ENCODE measurements at regions not wholly inside any gene's neighbourhood (a gene's known extent, or its start where the extent isn't known, plus 50 kb on each side); places are given as distances from the start of the nearest gene placed in this dataset.

DNA sequence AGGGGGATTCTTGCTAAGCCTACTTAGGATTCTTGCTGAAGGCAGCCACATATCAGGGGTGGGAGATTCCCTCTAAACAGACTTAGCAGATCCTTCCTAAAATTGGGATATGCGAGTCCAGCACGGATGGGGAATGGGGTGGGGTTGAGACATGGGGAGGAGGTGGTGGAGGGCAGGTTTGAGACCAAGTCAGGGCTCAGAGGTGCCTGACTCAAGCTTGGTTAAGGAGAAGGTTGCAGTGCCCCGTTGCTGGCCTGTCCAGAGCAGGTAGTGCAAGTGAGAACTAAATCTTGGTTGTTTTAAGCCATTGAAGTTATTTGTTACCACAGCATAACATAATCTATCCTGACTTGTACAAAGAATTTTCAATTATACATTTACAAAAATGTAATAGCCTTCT is 359.7 kb downstream of the AACS start:
- DNase-seq (ENCODE audit: low read depth in 2 of 2), result no peak

GRCh38 chr12:125431516-125431915 is 366.3 kb downstream of the AACS start:
- no peak for DNase-seq (ENCODE audit: low read depth in 2 of 2)

GRCh38 chr12:125434131-125434530 is 368.9 kb downstream of the AACS start:
- DNase-seq (ENCODE audit: low read depth in 2 of 2), result no peak

GRCh38 chr12:125434936-125435443 is 369.8 kb downstream of the AACS start:
- no peak for DNase-seq (ENCODE audit: low read depth in 2 of 2)

GRCh38 chr12:125435871-125436270 is 370.6 kb downstream of the AACS start:
- DNase-seq (ENCODE audit: low read depth in 2 of 2), result no peak

DNA sequence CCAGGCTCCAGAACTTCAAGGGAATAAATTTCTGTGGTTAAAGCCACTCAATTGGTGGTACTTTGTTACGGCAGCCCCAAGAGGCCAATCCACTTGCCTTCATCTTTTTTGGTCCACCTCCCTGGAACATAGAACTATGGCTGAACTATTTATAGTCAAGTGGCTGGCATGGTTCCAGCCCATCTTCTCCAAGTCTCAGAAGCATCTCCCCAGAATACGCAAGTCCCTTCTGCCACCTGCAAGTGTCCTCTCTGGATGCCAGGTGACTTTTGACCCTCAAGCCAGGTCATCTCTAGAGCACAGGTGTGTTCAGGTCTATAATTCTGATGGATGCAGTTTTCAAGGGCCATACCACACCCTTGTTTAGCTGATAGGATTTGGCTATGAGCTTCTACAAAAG is 371.5 kb downstream of the AACS start:
- DNase-seq (ENCODE audit: low read depth in 2 of 2), result no peak

GRCh38 chr12:125440399-125440798 is 375.2 kb downstream of the AACS start:
- no peak for DNase-seq (ENCODE audit: low read depth in 2 of 2)

DNA sequence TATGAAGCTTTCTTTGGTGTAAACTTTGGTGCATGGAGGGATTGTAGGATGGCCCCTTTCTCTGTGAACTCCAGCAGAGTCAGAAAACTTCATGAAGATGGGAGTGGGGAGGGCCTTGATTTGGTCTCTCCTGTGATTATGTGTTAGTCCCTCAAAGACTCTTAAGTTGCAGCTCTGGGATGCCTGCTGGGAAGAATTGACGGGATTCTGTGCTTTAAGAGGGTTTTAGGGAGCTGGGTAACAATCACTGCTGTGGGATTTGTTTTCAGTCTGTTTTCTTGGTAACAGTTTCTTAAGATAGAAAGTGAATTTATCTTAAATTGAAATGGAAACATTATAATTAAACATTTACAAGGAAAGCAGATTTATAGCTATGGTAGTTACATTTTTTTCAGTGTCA is 378.1 kb downstream of the AACS start:
- DNase-seq (ENCODE audit: low read depth in 2 of 2), result no peak

- no peak for DNase-seq (ENCODE audit: low read depth in 2 of 2)
These were observed 386.2 kb downstream of the AACS start for GRCh38 chr12:125451408-125451807.

DNA sequence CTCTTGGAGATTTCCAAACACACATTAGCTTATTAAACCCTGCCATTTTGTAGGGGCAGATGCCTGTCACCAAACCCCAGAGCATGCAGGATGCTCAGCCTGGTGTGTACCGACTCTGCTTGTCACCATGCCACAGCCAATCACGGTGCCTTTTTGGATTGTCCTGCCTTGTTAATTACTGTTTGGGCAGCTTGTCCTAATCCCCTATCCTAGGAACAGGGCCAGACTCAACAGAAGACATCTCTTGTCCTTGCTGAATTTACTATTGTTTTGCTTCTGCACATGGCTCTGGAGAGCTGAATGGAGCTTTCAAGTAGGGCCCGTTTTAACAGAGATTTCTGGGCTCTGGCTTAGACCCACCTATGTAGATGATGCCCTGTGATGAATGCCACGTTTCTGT is 388.5 kb downstream of the AACS start:
- no peak for DNase-seq (ENCODE audit: low read depth in 2 of 2)

- DNase-seq (ENCODE audit: low read depth in 2 of 2), result no peak
These were observed 389.1 kb downstream of the AACS start for GRCh38 chr12:125454291-125454690.

DNA sequence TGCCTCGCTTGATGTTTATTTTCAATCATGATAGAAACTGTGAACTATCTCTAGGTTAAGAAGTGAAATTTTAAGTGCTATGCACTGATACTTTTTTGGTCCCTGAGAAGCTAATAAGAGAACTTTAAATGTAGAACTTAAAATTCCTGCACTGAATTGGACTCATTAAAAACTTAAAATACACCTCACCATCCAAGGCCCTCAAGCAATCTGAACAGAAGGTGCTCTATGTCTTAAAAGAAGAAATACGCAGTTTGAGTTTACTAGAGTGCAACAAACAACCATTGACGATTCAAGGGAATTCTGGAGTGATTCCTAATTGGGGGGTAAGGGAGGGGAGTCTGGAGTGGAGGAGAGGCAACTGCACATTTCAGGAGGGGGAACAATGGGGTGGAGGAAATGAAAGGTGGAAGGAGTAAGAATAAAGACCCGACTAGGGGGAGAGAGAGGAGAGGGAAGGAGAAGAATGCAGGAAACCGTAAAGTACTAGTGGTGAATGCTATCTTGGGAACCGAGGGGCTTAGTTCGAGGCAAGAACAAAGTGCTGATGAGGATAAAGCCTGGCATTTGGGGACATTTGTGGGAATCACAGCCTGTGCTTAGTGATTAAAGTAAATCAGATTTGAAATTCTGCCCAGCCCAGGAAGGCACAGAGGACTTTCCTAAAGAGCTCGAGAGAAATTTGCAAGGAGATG is 389.7 kb downstream of the AACS start:
- no peak for DNase-seq (ENCODE audit: low read depth in 2 of 2)

DNA sequence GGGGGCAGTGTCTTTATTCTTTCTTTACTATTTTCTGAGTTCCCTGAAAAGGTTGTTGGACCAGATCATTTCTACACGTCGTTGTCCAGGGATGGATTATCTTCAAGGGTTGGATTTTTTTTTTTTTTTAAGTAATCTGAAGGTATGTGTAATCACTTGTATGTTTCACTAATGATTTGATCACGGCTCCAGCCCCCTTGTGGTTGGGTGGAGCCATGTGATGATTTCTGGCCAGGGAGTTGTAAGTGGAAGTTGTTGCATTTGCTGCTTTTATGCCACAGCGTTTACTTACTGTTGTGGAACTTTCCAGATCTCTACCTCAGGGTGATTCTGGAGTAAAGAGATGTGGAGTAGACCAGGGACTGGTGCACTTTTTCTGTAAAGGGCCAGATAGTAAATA is 390.3 kb downstream of the AACS start:
- no peak for DNase-seq (ENCODE audit: low read depth in 2 of 2)

GRCh38 chr12:125458552-125459268 is 393.5 kb downstream of the AACS start:
- no peak for DNase-seq (ENCODE audit: low read depth in 2 of 2)

DNA sequence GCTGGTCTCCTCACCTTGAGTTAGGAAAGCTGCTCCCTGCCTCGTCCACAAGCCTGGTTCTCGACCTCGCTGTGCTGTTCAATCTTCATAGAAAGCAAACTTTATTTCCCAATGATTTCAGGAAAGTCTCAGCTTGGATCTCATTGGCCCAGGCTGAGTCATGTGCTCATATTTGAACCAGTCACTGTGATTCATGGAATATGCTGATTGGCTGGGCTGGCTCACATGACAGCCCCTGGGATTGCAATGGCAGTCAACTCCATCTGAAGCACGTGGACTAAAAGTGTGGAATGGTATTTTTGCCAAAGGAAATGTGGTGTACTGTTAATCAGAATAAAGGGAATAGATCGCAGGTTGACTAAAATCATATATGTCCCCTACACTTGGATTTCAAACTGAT is 396.6 kb downstream of the AACS start:
- no peak for DNase-seq (ENCODE audit: low read depth in 2 of 2)

- DNase-seq (ENCODE audit: low read depth in 2 of 2), result no peak
These were observed 398.2 kb downstream of the AACS start for GRCh38 chr12:125463386-125463785.

DNA sequence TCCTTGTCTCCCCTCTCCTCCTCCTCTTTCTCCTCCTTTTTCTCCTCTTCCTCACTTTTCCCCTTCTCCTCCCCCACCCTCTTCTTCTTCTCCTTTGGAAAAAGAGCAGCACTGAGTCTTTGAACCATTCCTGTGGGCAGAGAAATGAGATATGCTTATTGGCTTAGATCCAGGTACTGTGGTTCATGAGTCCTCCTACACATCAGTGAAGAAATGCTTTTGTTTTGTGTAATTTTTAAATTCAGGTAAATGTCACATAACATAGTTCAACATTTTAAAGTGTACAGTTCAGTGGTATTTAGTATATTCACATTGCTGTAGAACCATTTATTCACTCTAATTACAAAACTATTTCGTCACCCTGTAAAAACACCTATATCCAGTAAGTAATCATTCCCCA is 402.1 kb downstream of the AACS start:
- DNase-seq (ENCODE audit: low read depth in 2 of 2), result no peak

- no peak for DNase-seq (ENCODE audit: low read depth in 2 of 2)
These were observed 404.4 kb downstream of the AACS start for GRCh38 chr12:125469683-125470082.

- no peak for DNase-seq (ENCODE audit: low read depth in 2 of 2)
These were observed 405.9 kb downstream of the AACS start for GRCh38 chr12:125470838-125471783.

DNA sequence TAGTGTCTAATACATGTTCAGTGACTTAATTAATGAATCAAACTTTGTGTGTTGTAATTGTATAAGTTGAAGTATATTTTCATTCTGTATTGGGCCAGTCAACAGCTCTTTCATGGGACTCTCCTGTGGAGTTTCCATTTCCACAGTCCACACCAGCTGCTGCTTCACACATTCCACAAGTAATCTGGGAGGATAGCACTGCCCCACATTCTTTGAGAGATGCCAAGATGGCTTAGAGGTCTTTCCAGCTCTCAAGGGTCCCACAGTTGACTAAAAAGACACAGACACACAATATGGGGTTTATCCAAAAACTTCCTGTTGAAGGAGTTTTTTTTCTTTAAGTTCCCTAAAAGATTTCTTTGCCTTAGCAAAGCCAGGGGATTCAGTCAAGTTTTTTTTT is 408.3 kb downstream of the AACS start:
- no peak for DNase-seq (ENCODE audit: low read depth in 2 of 2)

DNA sequence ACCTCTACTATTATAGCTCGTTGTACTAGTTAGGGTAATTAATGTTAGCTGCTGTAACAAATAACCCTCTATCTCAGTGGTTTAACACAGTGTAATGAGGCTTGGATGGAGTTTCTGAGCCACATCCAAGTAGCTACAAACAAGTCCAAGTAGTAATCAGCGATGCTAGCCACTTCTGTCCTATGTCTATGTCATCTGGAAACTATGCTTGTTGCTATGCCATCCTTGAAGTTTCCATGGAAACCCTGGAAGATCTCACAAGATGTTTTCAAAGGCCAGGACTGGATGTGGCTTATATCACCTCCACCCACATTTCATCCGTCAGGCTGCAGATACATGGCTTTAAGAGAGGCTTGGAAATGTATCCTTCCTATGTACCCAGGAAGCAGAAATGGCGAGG is 422.1 kb downstream of the AACS start:
- DNase-seq (ENCODE audit: low read depth in 2 of 2), result no peak

GRCh38 chr12:125491553-125491952 is 426.3 kb downstream of the AACS start:
- DNase-seq (ENCODE audit: low read depth in 2 of 2), result no peak
